ENCODE measurements at regions not wholly inside any gene's neighbourhood (a gene's known extent, or its start where the extent isn't known, plus 50 kb on each side); places are given as distances from the start of the nearest gene placed in this dataset.

DNA sequence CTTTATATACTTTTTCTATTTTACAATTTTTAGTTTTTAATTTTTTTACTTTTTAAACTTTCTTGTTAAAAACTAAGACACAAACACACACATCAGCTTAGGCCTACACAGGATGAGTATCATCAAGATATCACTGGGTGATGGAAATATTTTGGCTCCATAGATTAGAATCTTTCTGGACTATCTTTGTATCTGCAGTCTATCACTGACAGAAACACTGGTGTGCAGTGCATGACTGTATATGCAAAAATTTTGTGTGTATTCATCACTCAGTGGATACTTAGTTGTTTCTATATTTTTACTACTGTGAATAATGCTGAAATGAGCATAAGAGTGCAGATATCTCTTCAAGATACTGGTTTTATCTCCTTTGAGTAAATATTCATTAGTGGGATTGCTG lies 68.0 kb upstream of the GPC6 start:
- Histone ChIP-seq H3K9me3 (peaks cover 2% of the 10 kb centered on the region; the same call in 1 of the 2 replicates), H3K4me3 (no peak overlapping the region), H3K36me3 (no peaks in the 10 kb centered on the region), H3K27me3 (no peaks in the 10 kb centered on the region)
- DNase-seq = no peak

DNA sequence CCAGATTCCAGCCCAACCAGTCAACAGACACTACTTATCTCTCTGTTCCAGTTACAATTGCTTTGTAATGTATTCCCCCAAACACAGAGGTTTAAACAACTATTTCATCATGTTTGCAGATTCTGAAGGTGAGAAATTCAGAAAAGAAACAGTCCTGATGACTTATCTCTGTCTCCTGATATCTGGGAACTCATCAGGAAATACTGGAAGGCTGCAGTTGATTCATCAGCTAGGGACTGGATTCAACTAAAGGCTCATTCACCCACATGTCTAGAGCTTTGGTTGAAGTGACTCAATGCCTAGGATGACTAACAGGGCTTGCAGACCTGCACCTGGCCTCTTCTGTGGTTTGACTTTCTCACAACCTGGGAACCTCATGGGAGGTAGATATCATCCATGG lies 56.6 kb upstream of the GPC6 start:
- Histone ChIP-seq H3K9me3 (peaks cover 11% of the 10 kb centered on the region), H3K27me3 (no peaks in the 10 kb centered on the region), H3K4me3 (no peak overlapping the region), H3K36me3 (no peaks in the 10 kb centered on the region)
- DNase-seq = no peak

DNA sequence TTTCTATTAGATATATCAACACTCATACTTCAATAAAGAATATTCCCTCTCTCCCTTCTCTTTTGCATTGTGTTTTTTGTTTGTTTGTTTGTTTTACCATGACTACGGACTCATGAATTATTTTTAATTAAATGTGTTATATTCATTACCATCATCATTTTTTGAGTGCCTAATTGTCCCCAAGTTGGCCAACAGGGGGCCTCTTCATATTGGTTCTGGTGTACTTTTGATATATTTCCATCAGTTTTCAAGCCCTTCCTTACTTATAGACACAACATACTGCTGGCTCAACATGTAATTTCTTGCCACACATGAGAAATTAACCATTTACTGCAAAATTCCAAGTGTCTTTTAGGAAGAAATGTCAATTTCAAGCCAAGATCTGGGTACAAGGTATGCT lies 54.5 kb upstream of the GPC6 start:
- no peak for DNase-seq
- H3K4me3 ChIP-seq = no peak overlapping the region
- no peaks in the 10 kb centered on the region for H3K27me3 ChIP-seq
- no peaks in the 10 kb centered on the region for H3K36me3 ChIP-seq
- H3K9me3 ChIP-seq = peaks cover 12% of the 10 kb centered on the region

DNA sequence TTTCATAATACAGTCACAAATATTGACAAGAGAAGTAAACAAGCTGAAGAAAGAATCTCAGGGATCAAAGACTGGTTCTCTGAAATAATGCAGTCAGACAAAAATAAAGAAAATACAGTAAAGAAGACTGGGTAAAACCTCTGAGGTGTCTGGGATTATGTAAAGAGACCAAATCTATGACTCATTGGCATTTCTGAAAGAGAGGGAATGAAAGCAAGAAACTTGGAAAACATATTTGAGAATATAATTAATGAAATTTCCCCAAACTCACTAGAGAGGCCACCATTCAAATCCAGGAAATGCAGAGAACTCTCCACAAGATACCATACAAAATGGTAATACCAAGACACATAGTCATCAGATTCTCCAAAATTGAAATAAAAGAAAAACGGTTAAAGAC lies 53.0 kb upstream of the GPC6 start:
- DNase-seq = no peak
- no peaks in the 10 kb centered on the region for H3K36me3 ChIP-seq
- peaks cover 12% of the 10 kb centered on the region for H3K9me3 ChIP-seq
- H3K27me3 ChIP-seq = no peaks in the 10 kb centered on the region
- no peak overlapping the region for H3K4me3 ChIP-seq

DNA sequence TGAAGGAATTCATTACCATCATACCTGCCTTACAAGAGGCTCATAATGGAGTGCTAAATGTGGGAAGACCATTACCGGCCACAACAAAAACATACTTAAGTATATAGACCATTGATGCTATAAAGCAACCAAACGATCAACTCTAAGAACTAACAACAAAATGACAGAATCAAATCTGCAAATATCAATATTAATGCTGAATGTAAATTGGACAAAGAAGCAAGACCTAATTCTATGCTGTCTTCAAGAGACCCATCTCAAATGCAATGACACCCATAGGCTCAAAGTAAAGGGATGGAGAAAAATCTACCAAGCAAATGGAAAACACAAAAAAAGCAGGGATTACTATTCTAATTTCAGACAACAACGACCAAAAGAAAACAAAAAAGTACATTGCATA lies 52.3 kb upstream of the GPC6 start:
- Histone ChIP-seq H3K36me3 (no peaks in the 10 kb centered on the region), H3K4me3 (no peak overlapping the region), H3K27me3 (no peaks in the 10 kb centered on the region), H3K9me3 (peaks cover 12% of the 10 kb centered on the region)
- DNase-seq = no peak

Data from MG63 (cell line).